Spinal cord (tissue), 9 donors: ENCODE measurements at regions not wholly inside any gene's neighbourhood (a gene's known extent, or its start where the extent isn't known, plus 50 kb on each side); places are given as distances from the start of the nearest gene placed in this dataset.

Experiments used
- DNase-seq, 6 donors: peaks; one replicate each; pipeline versions ENCODE4 v3.0.0 to v3.0.0-alpha.2; 2013 to 2015; ENCODE audit warnings: low spot score in 6 of 6, low read depth in 4 of 6
- H3K27ac ChIP-seq: one replicate; pipeline ENCODE4 v1.5.1; 2013; ENCODE audit warnings: low read depth, low read length, control low read depth
- H3K27me3 ChIP-seq: one replicate; pipeline ENCODE4 v1.6.1; 2013; ENCODE audit warnings: low read length; ENCODE audit not compliant: control insufficient read depth, insufficient read depth
- H3K36me3 ChIP-seq: one replicate; pipeline ENCODE4 v1.6.1; 2013; ENCODE audit warnings: low read length; ENCODE audit not compliant: control insufficient read depth, insufficient read depth
- H3K4me1 ChIP-seq: one replicate; pipeline ENCODE4 v1.6.1; 2013; ENCODE audit warnings: low read length; ENCODE audit not compliant: control insufficient read depth, insufficient read depth
- H3K4me3 ChIP-seq: one replicate; pipeline ENCODE4 v1.5.1; 2013; ENCODE audit warnings: low read depth, low read length, control low read depth
- H3K9me3 ChIP-seq: one replicate; pipeline ENCODE4 v1.6.1; 2013; ENCODE audit warnings: low read length; ENCODE audit not compliant: control insufficient read depth, insufficient read depth
- WGBS: methylation state at CpG from one replicate; pipeline ENCODE4 v1.1.5; 2013; ENCODE audit warnings: missing lambda C conversion rate; ENCODE audit not compliant: insufficient coverage; 5-methylcytosine and 5-hydroxymethylcytosine counted together
- donor health status: healthy.

DNA sequence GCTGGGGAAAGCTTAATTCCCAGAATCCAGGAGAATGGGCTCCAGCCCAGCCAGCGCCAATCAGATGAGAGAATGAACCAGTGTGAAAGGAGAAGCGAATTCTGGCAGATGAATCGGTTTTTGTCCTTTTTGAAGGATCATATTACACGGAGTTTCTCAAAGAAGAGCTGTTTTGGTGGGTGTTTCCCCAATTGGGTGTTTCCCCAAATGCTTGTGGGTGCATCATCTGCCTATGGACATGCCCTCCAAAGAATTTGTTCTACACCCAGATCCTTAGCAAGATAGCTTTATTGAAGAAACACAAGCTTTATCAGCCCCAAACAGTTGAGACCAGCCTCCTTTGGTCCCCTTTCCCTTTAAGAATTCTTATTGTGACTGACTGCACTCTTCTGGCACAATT, 186.5 kb upstream of the GPR26 start:
- no peak overlapping the region for H3K4me3 ChIP-seq
- 44% methylated on average over 2 of the region's 4 CpGs for WGBS
- no peaks in the 10 kb centered on the region for H3K9me3 ChIP-seq
- no peak for DNase-seq
- no peaks in the 10 kb centered on the region for H3K27me3 ChIP-seq
- H3K36me3 ChIP-seq, result no peaks in the 10 kb centered on the region
- H3K4me1 ChIP-seq, result no peaks in the 10 kb centered on the region
- no peak overlapping the region for H3K27ac ChIP-seq

DNA sequence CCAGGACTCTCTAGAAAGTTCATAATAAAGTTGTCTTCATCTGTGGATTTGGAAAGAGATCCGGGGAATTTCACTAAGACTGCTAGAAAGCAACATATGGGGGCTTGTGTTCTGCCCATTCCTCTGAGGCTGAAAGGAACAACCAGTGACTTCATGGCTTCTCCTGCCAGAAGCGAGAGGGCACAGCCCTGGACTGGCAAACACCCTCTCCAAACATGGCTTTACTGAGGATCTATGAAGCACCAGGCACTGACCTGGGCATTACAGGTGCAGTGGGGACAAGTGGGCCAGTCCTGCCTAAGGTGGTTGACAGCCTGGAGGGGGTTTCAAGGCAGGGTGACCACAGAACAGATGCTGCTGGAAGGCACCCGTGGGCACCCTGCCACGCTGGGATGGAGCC, 185.8 kb upstream of the GPR26 start:
- Histone ChIP-seq H3K4me1 (no peaks in the 10 kb centered on the region), H3K4me3 (no peak overlapping the region), H3K36me3 (no peaks in the 10 kb centered on the region), H3K27me3 (no peaks in the 10 kb centered on the region), H3K27ac (no peak overlapping the region), H3K9me3 (no peaks in the 10 kb centered on the region)
- WGBS, result 91% methylated on average over 3 of the region's 4 CpGs
- no peak for DNase-seq

DNA sequence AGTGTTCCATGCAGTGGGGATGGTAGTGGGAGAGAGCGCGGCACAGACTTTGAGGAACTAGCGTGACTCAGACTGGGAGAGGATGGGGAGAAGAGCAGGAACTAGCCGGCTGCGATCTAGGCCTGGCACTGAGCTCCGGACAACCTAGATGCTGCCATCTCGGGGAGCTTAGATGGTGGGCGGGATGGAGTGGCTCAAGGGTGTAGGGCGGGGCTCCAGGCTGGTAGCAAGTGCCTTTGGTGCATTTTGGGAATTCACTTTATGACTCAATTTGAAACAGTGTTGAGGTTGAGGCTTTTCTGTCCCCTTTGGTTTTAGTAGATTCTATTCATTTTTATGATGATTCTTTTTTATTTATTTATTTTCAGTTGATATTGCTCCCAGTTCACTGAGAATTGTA, 185.3 kb upstream of the GPR26 start:
- Histone ChIP-seq H3K9me3 (no peaks in the 10 kb centered on the region), H3K4me1 (no peaks in the 10 kb centered on the region), H3K4me3 (no peak overlapping the region), H3K27ac (no peak overlapping the region), H3K27me3 (no peaks in the 10 kb centered on the region), H3K36me3 (no peaks in the 10 kb centered on the region)
- WGBS, result 88% methylated on average over 9 of the region's 9 CpGs
- no peak for DNase-seq

DNA sequence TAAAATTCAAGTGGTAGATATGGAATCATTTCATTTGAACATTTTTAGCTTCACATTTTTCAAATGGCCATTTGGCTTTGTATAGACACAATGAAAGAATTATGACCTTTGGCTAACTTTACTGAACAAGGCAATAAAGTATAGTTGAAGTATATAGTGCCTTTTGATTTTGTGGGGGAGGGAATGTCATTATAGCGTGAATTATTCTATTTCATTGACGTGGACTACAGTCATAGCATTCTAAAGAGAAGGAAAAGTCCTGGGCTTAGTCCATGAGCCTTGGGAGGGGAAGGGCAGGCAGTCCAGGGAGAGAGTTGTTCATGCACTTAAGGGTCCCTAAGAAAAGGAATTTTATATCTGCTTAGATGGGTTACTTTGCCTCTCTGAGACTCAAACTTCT, 181.4 kb upstream of the GPR26 start:
- Histone ChIP-seq H3K9me3 (no peaks in the 10 kb centered on the region), H3K27me3 (no peaks in the 10 kb centered on the region), H3K4me1 (no peaks in the 10 kb centered on the region), H3K36me3 (no peaks in the 10 kb centered on the region), H3K4me3 (no peak overlapping the region), H3K27ac (no peak overlapping the region)
- no peak for DNase-seq
- 63% methylated on average over 2 of the region's 2 CpGs for WGBS

DNA sequence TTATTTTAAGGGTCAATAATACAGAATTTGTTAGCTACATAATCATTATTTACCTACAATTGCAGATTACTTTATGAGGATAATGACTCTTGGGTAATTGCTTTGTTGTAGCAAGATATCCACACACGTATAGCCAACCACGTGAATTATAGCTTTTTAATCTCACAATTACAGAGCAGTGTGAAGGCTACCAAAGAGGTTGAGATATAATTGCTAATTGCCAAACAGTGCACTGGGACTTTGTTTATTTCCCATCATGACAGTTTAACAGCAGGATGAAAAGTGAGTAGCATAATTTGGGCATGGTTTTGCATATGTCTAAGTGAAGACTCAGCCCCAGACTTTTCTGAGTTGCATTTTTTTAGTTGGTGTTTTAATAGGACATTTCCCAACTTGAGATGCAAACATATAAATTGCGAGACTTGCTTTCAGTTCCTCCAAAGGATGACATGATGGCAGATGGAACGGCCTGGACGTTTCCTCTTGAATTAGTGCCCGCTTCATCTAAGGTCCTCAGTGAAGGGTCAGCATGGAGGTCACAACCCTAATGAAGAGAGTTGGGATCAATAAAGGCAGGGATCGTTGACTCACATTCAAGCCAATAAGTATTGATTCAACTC, 180.7 kb upstream of the GPR26 start:
- Histone ChIP-seq H3K4me3 (no peak overlapping the region), H3K27me3 (no peaks in the 10 kb centered on the region)
- WGBS, result 89% methylated on average over 4 of the region's 7 CpGs

DNA sequence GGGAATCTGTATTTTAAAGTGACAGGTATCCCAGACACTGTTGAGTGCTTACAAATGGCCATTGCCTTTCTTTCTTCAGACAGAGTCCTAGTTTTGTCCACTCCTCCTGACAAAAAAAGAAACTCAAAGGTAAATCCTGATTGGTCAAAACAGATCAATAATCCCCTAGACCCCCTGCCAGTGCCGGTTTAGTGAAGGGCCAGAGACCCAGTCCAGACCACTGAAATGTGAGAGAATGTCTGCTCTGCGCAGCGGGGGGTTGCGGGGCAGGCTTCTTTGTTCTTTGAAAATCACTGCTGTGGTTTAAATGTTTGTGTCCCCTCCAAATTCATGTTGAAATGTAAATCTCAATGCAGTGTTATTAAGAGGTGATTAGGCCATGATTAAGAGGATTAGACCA, 177.7 kb upstream of the GPR26 start:
- H3K27me3 ChIP-seq, result peaks cover 10% of the 10 kb centered on the region
- H3K4me1 ChIP-seq, result no peaks in the 10 kb centered on the region
- no CpG with 5 or more reads among the region's 4 CpGs for WGBS
- no peaks in the 10 kb centered on the region for H3K36me3 ChIP-seq
- no peaks in the 10 kb centered on the region for H3K9me3 ChIP-seq
- H3K4me3 ChIP-seq, result no peak overlapping the region
- DNase-seq, result no peak
- no peak overlapping the region for H3K27ac ChIP-seq

More for the DNA sequence above, 180.7 kb upstream of the GPR26 start:
- Histone ChIP-seq H3K27ac (no peak overlapping the region), H3K4me1 (no peaks in the 10 kb centered on the region), H3K36me3 (no peaks in the 10 kb centered on the region), H3K9me3 (no peaks in the 10 kb centered on the region)
- peak in 1 of 6 donors; percentile 77 for DNase-seq

DNA sequence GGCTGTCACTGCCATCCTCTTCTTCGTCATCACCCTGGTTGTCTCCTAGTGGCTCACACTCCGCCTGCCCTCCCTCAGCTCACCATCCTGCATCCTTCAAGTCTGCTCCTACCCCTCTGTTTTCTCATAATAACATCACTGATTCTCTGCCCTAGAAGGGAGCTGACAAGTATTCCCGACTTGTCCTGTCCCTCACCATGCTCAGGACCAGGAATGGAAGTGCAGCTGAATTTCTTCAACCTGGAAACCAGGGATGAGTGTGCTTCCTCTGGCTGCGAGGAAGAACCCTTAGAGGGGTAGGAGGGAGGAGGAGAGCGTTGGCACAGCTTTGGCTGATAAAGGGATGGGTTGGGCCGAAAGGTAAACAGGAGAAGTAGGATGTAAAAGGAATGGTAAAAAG, 174.8 kb upstream of the GPR26 start:
- no peaks in the 10 kb centered on the region for H3K36me3 ChIP-seq
- WGBS, result 87% methylated on average over 6 of the region's 6 CpGs
- H3K4me3 ChIP-seq, result no peak overlapping the region
- no peak overlapping the region for H3K27ac ChIP-seq
- DNase-seq, result no peak
- peaks cover 10% of the 10 kb centered on the region for H3K27me3 ChIP-seq
- H3K9me3 ChIP-seq, result no peaks in the 10 kb centered on the region
- peaks cover 6% of the 10 kb centered on the region for H3K4me1 ChIP-seq

DNA sequence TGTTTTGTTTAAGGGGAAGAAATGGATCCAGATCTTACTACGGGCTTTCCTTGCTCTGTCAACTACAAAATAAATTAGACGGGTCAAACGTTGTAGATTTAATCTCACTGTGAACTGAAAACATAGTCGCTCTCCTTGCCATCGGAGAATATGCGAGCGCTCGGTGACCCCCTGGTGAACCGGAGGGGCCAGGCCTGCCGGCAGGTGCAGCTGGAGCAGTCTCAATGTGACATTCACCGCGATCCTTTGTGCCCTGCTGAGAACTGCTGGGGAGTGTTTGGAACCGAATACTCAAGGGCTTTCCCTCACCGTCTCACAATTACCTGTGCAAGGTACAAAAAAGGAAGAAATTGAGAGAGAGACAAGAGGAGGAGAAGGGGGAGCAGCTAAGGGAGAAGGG, 174.1 kb upstream of the GPR26 start:
- H3K4me1 ChIP-seq, result peaks cover 8% of the 10 kb centered on the region
- DNase-seq, result no peak
- WGBS, result 30% methylated on average over 14 of the region's 14 CpGs
- no peak overlapping the region for H3K4me3 ChIP-seq
- peaks cover 10% of the 10 kb centered on the region for H3K27me3 ChIP-seq
- no peak overlapping the region for H3K27ac ChIP-seq
- no peaks in the 10 kb centered on the region for H3K9me3 ChIP-seq
- no peaks in the 10 kb centered on the region for H3K36me3 ChIP-seq

DNA sequence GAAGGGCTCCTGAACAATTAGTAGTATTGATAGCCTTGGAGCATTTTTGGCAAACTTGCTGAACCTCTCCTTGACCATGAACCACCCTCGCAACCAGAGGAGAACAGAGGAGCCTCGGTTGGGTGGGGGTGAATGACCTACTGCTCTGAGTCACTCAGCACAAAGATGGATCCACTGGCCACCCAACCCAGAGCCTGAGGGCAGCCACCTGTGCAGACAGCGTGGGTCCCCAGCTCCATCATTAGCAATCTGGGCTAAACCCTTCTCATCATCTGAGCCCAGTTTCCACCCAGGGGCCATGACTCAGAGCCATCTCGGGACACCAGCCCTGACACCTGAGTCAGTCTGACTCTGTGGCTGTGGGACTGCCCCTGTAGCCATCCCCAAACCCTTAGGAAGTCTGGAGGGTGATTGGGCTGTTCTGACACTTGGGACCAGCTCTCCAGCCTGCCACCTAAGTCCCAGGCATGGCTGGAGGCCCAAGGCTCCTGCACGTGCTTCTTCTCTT, 171.8 kb upstream of the GPR26 start:
- 95% methylated on average over 4 of the region's 5 CpGs for WGBS
- H3K4me1 ChIP-seq, result peaks cover 8% of the 10 kb centered on the region
- no peaks in the 10 kb centered on the region for H3K36me3 ChIP-seq
- H3K4me3 ChIP-seq, result no peak overlapping the region
- H3K9me3 ChIP-seq, result no peaks in the 10 kb centered on the region
- H3K27ac ChIP-seq, result no peak overlapping the region
- no peak for DNase-seq
- peaks cover 10% of the 10 kb centered on the region for H3K27me3 ChIP-seq

DNA sequence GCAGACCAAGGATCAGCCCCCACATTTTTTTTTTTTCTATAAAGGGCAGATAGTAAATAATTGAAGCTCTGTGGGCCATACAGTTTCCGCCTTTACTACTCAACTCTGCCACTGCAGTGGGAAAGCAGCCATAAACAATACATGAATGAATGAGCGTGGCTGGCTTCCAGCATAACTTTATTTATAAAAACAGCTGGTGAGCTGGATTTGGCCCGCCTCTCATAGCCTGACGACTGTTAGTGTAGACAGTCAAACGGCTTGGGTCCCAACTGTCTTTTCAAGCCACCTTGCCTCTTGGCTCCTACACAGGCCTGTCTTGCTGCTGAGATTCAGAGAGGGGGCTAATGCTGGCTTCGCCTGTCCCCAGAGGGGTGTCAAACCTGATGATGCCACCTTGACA, 169.8 kb upstream of the GPR26 start:
- Histone ChIP-seq H3K27ac (no peak overlapping the region), H3K4me1 (peaks cover 12% of the 10 kb centered on the region), H3K36me3 (no peaks in the 10 kb centered on the region), H3K27me3 (peaks cover 6% of the 10 kb centered on the region), H3K9me3 (no peaks in the 10 kb centered on the region), H3K4me3 (no peak overlapping the region)
- peak in 2 of 6 donors; percentile 73 to 85 for DNase-seq
- 61% methylated on average over 5 of the region's 6 CpGs for WGBS
